Activated CD4-positive, CD25-positive, alpha-beta regulatory T cell treated with anti-CD3 and anti-CD28 coated beads, Interleukin-2, amount 50 U/mL, for 16 hours (primary cell): ENCODE measurements at regions not wholly inside any gene's neighbourhood (a gene's known extent, or its start where the extent isn't known, plus 50 kb on each side); places are given as distances from the start of the nearest gene placed in this dataset.
"Not testable (repeated sequence)": the region's sequence is repeated elsewhere in the genome, so short reads cannot be mapped to it uniquely, and the experiment has no call there.

Experiments used
- DNase-seq: peaks from one replicate; pipeline ENCODE4 v3.0.0-alpha.2; 2020; ENCODE audit warnings: low read depth, low spot score

- no peak for DNase-seq
Observed at GRCh38 chr7:45267262-45267661, 109.7 kb downstream of the RAMP3 start.

- DNase-seq, result no peak
Observed at GRCh38 chr7:45268013-45268412, 110.4 kb downstream of the RAMP3 start.

GRCh38 chr7:45269192-45269591 is 111.6 kb downstream of the RAMP3 start:
- DNase-seq, result no peak

GRCh38 chr7:45278763-45279398 is 121.3 kb downstream of the RAMP3 start:
- DNase-seq, result no peak

GRCh38 chr7:45289611-45290010 is 132.0 kb downstream of the RAMP3 start:
- DNase-seq, result not testable (repeated sequence)

- DNase-seq, result no peak
Observed at GRCh38 chr7:45290880-45291279, 133.3 kb downstream of the RAMP3 start.

GRCh38 chr7:45292481-45292880 is 134.9 kb downstream of the RAMP3 start:
- no peak for DNase-seq

- no peak for DNase-seq
Observed at GRCh38 chr7:45293295-45293942, 135.8 kb downstream of the RAMP3 start.

- no peak for DNase-seq
Observed at GRCh38 chr7:45294559-45294958, 137.0 kb downstream of the RAMP3 start.

GRCh38 chr7:45295222-45295621 is 137.6 kb downstream of the RAMP3 start:
- DNase-seq, result no peak

GRCh38 chr7:45296748-45297147 is 139.2 kb downstream of the RAMP3 start:
- DNase-seq, result no peak

- no peak for DNase-seq
Observed at GRCh38 chr7:45306752-45307305, 149.2 kb downstream of the RAMP3 start.

GRCh38 chr7:45311597-45311996 is 154.0 kb downstream of the RAMP3 start:
- DNase-seq, result no peak

GRCh38 chr7:45315512-45315911 is 157.9 kb downstream of the RAMP3 start:
- not testable (repeated sequence) for DNase-seq

- DNase-seq, result no peak
Observed at GRCh38 chr7:45324683-45325237, 167.2 kb downstream of the RAMP3 start.

- DNase-seq, result no peak
Observed at GRCh38 chr7:45325378-45325777, 167.8 kb downstream of the RAMP3 start.

- DNase-seq, result no peak
Observed at GRCh38 chr7:45328403-45328981, 170.9 kb downstream of the RAMP3 start.

- no peak for DNase-seq
Observed at GRCh38 chr7:45331563-45331962, 174.0 kb downstream of the RAMP3 start.

GRCh38 chr7:45335024-45335423 is 177.4 kb downstream of the RAMP3 start:
- not testable (repeated sequence) for DNase-seq

GRCh38 chr7:45342236-45342635 is 184.6 kb downstream of the RAMP3 start:
- no peak for DNase-seq

- DNase-seq, result no peak
Observed at GRCh38 chr7:45343746-45344145, 186.2 kb downstream of the RAMP3 start.

- DNase-seq, result no peak
Observed at GRCh38 chr7:45347804-45348203, 190.2 kb downstream of the RAMP3 start.

GRCh38 chr7:45349090-45349489 is 191.5 kb downstream of the RAMP3 start:
- DNase-seq, result no peak
